SU-DHL-6 (cell line): ENCODE measurements at regions not wholly inside any gene's neighbourhood (a gene's known extent, or its start where the extent isn't known, plus 50 kb on each side); places are given as distances from the start of the nearest gene placed in this dataset.

Source experiments
- H2AFZ ChIP-seq: fragments of 200-600 bp; sonication (generic); 2 replicates; pipeline ENCODE4 v1.6.1; 2014; ENCODE audit warnings: low read depth, mild to moderate bottlenecking, moderate library complexity, mixed read lengths, antibody characterized with exemption, low read length; ENCODE audit not compliant: severe bottlenecking
- H3F3A ChIP-seq: fragments of 200-600 bp; shearing (Covaris generic); 2 replicates; pipeline ENCODE4 v1.6.0; 2016; ENCODE audit warnings: antibody characterized with exemption, mild to moderate bottlenecking; ENCODE audit not compliant: insufficient read depth
- H3K27ac ChIP-seq: fragments of 200-600 bp; sonication (generic); 2 replicates; pipeline ENCODE4 v1.5.1; 2016; ENCODE audit warnings: low read depth, mild to moderate bottlenecking, low read length, moderate library complexity, mixed read lengths
- H3K27me3 ChIP-seq: fragments of 200-600 bp; sonication (generic), shearing (Covaris generic); 2 replicates; pipeline ENCODE4 v1.6.0; 2014; ENCODE audit warnings: mild to moderate bottlenecking, low read length
- H3K36me3 ChIP-seq: fragments of 200-600 bp; sonication (generic); 2 replicates; pipeline ENCODE4 v1.6.1; 2014; ENCODE audit warnings: mild to moderate bottlenecking, low read length, mixed read lengths
- H3K4me2 ChIP-seq: fragments of 300-600, 200-600 bp; shearing (Covaris generic), sonication (generic); 2 replicates; pipeline ENCODE4 v1.6.0; 2014; ENCODE audit warnings: low read length, low read depth, mild to moderate bottlenecking; ENCODE audit not compliant: poor library complexity, severe bottlenecking
- H3K4me3 ChIP-seq: fragments of 200-600 bp; sonication (generic); 2 replicates; pipeline ENCODE4 v1.5.1; 2014; ENCODE audit warnings: antibody characterized with exemption, low read length, mild to moderate bottlenecking, mixed read lengths; ENCODE audit not compliant: insufficient read depth, poor library complexity, severe bottlenecking
- H3K79me2 ChIP-seq: fragments of 200-600 bp; sonication (generic); 2 replicates; pipeline ENCODE4 v1.6.1; 2014; ENCODE audit warnings: mild to moderate bottlenecking, low read length, moderate library complexity; ENCODE audit not compliant: insufficient read depth
- H3K9ac ChIP-seq: fragments of 200-600 bp; sonication (generic); 2 replicates; pipeline ENCODE4 v1.7.0; 2014; ENCODE audit warnings: mild to moderate bottlenecking, low read length
- H3K9me2 ChIP-seq: fragments of 200-600 bp; sonication (generic); replicated peaks from 2 replicates; pipeline ENCODE4 v1.6.1; 2014; ENCODE audit warnings: low read length; ENCODE audit not compliant: insufficient read depth
- H3K9me3 ChIP-seq: fragments of 200-600 bp; sonication (generic); 2 replicates; pipeline ENCODE4 v1.6.1; 2014; ENCODE audit warnings: low read length, mixed read lengths; ENCODE audit not compliant: insufficient read depth
- H4K20me1 ChIP-seq: fragments of 200-600 bp; sonication (generic); 2 replicates; pipeline ENCODE4 v1.6.1; 2014; ENCODE audit warnings: low read depth, mild to moderate bottlenecking, antibody characterized with exemption, low read length, moderate library complexity, mixed read lengths
- EZH2phosphoT487 ChIP-seq: fragments of 200-600 bp; sonication (generic), shearing (Covaris generic); conservative IDR thresholded peaks from 2 replicates; pipeline ENCODE4 v1.6.1; 2018; ENCODE audit warnings: mild to moderate bottlenecking, antibody characterized with exemption, low read length, moderate library complexity, mixed read lengths
- TF ChIP-seq, protein P1 (sequence below): fragments of 200-600 bp; sonication (generic); IDR thresholded peaks from one replicate; pipeline ENCODE4 v1.5.1; 2017; ENCODE audit warnings: antibody characterized with exemption, mild to moderate bottlenecking, low read length, moderate library complexity; ENCODE audit not compliant: insufficient read depth, poor library complexity, severe bottlenecking

DNA sequence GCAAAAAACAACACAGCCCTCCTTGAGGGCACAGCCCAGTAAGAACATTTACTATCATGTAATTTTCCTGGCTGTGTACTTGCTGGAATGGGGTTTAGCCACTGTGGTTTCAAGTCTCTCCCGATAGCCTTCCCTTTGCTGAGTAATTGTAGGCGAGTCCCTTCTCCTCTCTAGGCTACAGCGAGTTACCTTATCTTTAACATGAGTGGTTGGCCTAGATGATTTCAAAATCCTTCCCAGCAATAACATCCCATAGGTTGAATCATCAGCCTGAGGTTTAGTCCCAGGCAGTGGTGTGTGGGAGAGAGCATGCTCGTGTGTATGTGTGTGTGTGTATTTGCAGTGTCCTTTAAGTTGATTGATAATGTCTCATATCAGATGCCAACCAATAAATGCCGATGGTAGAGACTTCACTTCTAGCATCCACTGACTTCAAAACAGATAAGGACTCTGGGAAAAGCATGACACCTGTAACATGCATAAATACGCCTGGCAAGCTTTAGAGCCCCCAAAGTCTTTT, 142.9 kb upstream of the ZMIZ1 start:
- no peaks in the 10 kb centered on the region for H3K27me3 ChIP-seq
- TF ChIP-seq EZH2phosphoT487: no peak
- TF ChIP-seq, protein P1, sequence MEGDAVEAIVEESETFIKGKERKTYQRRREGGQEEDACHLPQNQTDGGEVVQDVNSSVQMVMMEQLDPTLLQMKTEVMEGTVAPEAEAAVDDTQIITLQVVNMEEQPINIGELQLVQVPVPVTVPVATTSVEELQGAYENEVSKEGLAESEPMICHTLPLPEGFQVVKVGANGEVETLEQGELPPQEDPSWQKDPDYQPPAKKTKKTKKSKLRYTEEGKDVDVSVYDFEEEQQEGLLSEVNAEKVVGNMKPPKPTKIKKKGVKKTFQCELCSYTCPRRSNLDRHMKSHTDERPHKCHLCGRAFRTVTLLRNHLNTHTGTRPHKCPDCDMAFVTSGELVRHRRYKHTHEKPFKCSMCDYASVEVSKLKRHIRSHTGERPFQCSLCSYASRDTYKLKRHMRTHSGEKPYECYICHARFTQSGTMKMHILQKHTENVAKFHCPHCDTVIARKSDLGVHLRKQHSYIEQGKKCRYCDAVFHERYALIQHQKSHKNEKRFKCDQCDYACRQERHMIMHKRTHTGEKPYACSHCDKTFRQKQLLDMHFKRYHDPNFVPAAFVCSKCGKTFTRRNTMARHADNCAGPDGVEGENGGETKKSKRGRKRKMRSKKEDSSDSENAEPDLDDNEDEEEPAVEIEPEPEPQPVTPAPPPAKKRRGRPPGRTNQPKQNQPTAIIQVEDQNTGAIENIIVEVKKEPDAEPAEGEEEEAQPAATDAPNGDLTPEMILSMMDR: no peak
- no peak overlapping the region for H3K27ac ChIP-seq
- H3K79me2 ChIP-seq: no peaks in the 10 kb centered on the region
- no peak overlapping the region for H3K4me3 ChIP-seq
- H3F3A ChIP-seq: no peaks in the 10 kb centered on the region
- no peak overlapping the region for H2AFZ ChIP-seq
- H3K9me2 ChIP-seq: no peaks in the 10 kb centered on the region
- no peak overlapping the region for H3K9ac ChIP-seq
- H4K20me1 ChIP-seq: no peaks in the 10 kb centered on the region
- H3K4me2 ChIP-seq: no peak overlapping the region
- H3K9me3 ChIP-seq: no peaks in the 10 kb centered on the region
- no peaks in the 10 kb centered on the region for H3K36me3 ChIP-seq

DNA sequence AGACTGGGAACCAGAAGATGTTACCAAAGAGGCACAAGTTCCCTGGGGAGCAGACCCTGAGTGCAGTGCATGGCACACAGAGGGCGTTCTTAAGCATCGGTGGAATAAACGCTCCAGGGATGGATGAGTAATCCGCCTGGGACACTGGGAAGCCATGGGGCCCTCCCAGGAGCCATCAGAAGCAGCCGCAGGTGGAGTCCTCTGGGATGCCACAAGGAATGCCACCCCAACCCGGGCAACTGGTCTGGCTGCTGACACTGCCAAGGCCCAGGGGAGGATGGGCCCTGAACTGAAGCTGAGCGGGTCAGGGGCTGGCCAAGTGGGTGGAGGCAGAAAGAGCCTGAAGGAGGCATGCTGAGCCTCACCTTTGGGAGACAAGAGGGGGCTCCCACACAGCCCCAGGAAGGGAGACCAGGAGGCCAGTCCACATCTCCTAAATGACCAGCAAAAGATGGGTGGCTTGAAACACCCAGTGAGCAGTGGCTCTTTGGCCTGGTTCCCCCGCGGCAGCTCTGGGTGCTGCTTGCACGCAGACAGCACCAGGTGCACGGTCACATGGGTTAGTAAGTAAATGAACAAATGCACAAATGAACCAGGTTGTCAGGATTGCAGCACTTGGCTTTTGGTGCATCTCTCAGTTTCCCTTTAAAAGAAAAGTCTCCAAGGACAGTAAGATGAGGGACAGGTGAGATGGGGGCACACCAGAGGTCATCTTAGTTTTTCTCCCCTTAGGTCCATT, 141.3 kb upstream of the ZMIZ1 start:
- Histone ChIP-seq H3K4me3 (no peak overlapping the region), H3K4me2 (no peak overlapping the region), H3K9ac (no peak overlapping the region), H4K20me1 (no peaks in the 10 kb centered on the region), H3K9me3 (no peaks in the 10 kb centered on the region), H2AFZ (no peak overlapping the region), H3F3A (no peaks in the 10 kb centered on the region), H3K27me3 (no peaks in the 10 kb centered on the region), H3K36me3 (no peaks in the 10 kb centered on the region), H3K27ac (no peak overlapping the region), H3K9me2 (no peaks in the 10 kb centered on the region), H3K79me2 (no peaks in the 10 kb centered on the region)
- TF ChIP-seq, protein P1: no peak
- no peak for TF ChIP-seq EZH2phosphoT487

DNA sequence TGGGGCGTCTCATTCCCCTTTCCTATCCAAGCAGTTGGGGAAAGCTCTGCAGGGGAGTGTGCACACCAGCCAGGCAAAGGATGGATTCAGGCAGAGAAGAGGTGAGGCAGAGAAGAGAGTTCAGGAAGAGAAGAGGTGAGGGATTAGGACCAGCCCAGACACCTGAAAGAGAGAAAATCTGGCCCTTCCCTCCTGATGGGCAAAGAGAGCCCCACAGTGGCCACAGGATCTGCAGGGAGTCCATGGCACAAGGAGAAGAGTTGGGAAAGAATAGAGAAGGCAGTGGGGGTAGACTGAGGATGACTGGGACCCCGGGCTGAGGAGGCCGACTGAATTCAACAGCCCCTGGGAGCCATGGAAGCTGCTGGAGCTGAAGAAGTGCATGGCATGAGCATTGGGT, 140.4 kb upstream of the ZMIZ1 start:
- H3K36me3 ChIP-seq: no peaks in the 10 kb centered on the region
- TF ChIP-seq EZH2phosphoT487: no peak
- TF ChIP-seq, protein P1: no peak
- no peaks in the 10 kb centered on the region for H4K20me1 ChIP-seq
- no peaks in the 10 kb centered on the region for H3K27me3 ChIP-seq
- H3K79me2 ChIP-seq: no peaks in the 10 kb centered on the region
- H3K9ac ChIP-seq: no peak overlapping the region
- H3K9me3 ChIP-seq: no peaks in the 10 kb centered on the region
- no peaks in the 10 kb centered on the region for H3K9me2 ChIP-seq
- H3K4me2 ChIP-seq: no peak overlapping the region
- no peak overlapping the region for H3K27ac ChIP-seq
- no peak overlapping the region for H2AFZ ChIP-seq
- H3F3A ChIP-seq: no peaks in the 10 kb centered on the region
- no peak overlapping the region for H3K4me3 ChIP-seq
